ENCODE measurements at regions not wholly inside any gene's neighbourhood (a gene's known extent, or its start where the extent isn't known, plus 50 kb on each side); places are given as distances from the start of the nearest gene placed in this dataset.

DNA sequence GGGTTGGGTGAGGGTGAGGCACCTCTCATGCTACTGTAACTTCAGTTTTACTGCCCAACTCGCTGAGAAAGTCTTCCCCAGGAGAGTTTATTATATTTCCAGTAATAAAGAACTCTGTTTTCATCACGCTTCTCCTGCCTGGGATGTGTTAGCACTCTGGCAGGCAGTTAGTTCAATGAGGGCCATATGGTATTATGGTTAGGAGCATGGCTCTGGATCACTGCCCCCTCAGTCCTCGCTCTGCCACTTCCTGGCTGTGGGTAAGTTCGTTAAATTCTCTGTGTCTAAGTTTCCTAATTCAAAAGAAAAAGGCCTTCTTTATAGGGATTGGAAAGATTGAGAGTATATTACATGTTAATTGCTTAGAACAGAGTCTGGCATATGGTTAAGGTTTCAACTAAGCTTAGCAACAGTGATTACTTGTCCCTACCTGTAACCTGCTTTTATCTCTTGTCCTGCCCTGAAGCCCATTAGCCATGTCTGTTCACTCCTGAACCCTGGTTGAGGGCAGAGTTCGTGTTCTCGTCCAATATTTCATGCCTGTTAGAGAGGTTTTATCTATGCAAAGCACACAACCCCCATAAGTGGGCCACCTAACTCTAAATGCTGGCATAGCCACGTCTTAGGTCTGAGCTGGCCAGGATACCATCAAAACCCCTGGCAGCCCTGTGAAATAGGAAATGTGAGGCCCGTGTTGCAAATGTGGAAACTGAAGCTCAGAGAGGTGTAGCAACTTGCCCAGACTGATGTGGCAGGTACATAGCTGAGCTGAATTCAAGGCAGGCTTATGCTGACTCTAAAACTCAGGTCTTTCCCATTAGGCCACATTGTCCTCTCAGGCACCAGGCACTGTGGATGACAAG, 342.5 kb upstream of the JARID2 start:
- no peak for DNase-seq (ENCODE audit: low spot score)

DNA sequence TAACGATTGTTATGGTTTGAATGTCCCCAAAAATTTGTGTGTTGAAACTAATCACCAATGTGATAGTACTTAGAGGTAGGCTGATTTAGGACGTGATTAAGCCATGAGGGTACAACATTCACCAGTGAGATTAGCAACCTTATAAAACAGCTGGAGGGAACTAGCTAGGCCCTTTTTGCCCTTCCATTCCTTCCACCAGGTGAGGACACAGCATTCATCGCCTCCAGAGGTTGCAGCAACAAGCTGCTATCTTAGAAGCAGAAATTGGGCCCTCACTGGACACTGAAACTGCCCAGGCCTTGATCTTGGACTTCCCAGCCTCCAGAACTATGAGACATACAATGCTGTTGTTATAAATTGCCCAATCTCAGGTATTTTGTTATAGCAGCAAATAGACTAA, 340.7 kb upstream of the JARID2 start:
- no peak for DNase-seq (ENCODE audit: low spot score)

DNA sequence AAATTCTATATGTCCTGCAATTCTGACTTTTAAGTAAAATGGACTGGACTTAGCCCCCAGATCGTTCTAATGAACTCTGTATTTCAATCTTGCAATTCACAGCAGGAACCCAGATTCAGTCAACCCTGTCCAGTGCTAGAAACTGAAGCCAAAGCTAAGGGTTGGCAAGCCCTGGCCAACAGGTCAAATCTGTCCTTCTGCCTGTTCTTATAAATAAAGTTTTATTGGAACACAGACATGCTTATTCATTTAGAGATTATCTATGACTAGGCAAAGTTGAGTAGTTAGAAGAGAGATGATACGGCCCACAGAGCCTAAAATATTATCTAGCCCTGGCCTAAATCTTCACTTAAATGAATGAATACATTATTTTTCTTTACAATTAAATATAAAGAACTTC, 339.2 kb upstream of the JARID2 start:
- DNase-seq (ENCODE audit: low spot score) = no peak

DNA sequence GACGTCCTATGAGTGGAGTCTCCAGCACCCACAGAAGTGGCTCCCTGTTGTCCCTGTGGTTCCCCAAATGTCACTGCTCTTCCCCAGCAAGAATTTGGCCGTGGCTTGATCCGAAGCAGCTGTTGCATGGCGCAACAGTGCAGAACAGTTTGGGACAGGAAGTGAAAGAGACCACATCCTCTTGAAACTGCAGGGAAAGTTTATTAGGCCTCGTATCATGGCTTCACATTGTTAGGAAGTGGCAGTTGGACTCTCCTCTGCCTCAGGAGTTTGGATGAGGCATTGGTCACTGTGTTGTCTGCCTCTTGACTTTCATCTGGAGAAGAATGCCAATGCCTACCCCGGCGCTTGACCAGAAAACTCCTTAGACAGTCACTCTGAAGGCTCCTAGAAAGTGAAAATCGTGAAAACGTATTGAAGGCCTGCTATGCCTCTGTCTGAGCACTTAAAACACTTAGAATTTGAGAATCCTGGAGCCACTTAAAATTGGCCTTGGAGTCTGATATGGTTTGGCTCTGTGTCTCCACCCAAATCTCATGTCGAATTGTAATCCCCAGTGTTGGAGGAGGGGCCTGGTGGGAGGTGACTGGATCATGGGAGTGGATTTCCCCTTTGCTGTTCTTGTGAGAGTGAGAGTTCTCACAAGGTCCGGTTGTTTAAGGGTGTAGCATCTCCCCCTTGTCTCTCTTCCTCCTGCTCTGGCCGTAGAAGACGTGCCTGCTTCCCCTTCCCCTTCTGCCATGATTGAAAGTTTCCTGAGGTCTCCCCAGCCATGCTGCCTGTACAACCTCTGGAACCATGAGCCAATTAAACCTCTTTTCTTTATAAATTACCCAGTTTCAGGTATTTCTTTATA, 334.9 kb upstream of the JARID2 start:
- DNase-seq (ENCODE audit: low spot score) = peak; percentile 46

DNA sequence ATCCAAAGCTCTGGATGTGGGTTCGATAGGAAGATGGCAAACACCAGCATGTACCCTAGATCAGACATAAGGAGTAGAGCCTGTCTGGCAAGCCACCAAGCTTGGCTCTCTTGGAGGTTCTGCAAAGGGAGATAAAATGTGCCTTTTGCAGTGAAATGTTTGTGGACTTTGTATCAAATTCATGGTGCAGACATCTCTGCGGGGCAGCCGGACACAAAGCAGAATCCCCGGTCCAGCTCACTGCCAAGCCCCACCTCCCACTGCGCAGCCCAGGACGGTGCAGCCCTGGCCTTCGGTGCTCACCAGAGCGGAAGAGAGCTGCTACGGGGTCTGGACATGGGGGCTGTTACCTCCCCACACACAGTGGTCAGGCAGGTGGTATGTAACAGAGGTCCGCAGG, 333.6 kb upstream of the JARID2 start:
- peak; percentile 60 for DNase-seq (ENCODE audit: low spot score)

DNA sequence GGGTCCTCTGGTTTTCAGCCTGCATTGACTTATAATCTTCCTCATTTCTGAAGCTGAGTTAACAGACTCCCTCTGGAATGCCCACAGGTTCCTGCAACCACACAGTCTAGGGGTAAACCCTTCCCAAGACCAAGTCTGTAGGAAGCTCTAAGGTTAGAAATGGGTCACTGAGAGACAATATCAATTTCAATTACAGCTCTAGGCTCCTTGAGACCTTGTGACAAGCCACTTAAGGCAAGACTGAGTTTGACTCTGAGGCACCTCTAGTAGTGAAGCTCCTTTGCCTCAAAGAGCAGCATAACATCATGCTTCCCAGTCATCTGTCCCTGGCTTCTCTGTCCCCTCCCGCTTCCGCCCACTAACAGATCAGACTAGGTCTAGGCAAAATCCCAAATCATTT, 333.2 kb upstream of the JARID2 start:
- no peak for DNase-seq (ENCODE audit: low spot score)

DNA sequence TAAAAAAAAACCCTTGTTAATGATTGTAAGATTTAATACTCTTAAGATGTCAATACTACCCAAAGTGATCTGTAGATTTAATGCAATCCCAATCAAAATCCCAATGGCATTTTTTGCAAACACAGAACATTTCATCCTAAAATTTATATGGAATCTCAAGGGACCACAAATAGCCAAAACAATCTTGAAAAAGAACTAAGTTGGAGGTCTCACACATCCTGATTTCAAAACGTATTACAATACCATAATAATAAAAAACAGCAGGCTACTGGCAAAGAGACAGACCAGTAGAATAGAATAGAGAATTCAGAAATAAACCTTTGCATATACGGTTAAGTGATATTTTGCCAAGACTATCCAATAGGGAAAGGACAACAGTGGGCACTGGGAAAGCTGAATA, 331.9 kb upstream of the JARID2 start:
- DNase-seq (ENCODE audit: low spot score) = no peak

DNA sequence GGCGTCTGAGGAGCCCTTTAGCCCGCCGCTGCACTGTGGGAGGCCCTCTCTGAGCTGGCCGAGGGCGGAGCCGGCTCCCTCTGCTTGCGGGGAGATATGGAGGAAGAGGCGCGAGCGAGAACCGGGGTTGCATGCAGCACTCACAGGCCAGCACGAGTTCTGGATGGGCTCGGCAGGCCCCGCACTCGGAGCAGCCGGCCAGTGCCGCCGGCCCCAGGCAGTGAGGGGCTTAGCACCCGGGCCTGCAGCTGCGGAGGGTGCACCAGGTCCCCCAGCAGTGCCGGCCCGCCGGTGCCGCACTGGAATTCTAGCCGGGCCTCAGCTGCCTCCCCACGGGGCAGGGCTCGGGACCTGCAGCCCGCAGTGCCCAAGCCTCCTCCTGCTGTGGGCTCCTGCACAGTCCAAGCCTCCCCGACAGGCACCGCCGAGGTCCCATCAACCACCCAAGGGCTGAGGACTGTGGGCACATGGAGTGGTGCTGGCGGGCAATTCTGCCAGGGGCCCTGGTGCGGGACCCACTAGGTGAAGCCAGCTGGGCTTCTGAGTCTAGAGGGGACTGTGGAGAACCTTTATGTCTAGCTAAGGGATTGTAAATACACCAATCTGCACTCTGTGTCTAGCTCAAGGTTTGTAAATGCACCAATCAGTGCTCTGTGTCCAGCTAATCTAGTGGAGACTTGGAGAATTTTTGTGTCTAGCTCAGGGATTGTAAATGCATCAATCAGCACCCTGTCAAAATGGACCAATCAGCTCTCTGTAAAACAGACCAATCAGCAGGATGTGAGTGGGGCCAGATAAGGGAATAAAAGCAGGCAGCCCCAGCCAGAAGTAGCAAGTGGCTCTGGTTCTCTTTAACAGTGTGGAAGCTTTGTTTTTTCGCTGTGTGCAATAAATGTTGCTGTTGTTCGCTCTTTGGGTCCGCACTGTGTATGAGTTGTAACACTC, 329.7 kb upstream of the JARID2 start:
- DNase-seq (ENCODE audit: low spot score) = no peak

DNA sequence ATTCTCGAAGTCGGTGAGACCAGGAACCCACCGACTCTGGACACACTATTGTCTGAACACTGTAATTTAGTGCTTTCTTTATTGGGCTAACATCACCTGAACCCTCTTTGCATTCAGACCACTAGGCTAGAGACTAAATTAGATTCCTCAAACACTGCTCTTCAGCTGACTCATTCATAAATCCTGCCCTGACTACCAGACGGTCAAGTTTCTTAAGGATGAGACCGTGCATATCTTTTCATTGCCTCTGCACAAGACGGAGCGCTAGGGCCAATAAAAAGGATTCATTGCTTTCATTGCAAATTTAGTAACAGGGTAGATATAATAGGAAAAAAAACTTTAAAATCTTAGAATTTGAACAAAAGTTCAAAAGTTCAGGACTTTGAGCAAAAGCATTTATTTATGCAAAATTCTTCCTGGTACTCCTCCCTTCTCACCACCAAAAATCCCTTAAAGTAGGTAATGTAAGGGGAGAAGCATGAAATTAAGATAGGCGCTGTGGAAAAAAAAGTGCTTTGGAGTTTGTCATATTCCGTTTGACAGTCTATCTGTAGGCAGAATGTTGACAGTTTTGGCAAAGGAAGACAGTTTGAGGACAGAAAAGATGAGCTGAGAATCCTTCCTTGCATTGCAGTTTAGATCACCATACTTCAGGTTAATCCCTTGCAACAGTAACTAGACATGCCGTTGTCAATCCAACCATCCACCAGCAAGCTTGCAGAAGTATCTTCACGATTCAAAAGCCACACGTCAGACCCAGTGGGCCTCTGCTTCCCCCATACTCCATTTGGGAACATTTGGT, 328.6 kb upstream of the JARID2 start:
- peak; percentile 76 for DNase-seq (ENCODE audit: low spot score)

DNA sequence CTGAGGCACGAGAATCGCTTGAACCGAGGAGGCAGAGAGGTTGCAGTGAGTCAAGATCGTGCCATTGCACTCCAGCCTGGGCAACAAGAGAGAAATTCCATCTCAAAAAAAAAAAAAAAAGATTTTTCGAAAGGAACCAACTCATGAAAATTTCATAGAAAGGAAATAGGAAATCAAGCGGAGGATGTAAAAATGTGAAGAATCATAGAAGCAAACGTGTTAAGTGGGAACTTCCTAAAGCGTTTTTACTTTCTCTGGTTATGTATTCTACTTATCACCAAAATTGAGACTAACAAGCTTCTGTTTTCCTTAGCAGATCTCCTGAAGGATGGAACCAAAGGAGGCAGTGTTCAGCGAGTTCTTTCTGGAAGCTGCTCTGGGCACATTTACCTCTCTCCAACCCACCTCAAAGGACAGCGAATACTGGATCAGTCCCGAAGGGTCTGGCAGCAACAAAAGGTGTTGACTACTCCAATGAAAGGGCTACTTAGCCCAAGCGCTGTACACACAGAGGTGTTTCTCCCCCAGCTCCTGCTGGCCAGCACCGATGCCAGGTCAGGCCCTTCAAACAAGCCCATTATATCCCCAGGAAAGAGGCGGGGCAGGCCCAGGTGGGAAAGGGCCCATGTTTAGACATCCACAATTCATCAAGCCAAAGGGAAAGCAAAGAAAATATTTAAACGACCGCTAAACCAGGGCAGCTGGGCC, 327.5 kb upstream of the JARID2 start:
- DNase-seq (ENCODE audit: low spot score) = no peak

DNA sequence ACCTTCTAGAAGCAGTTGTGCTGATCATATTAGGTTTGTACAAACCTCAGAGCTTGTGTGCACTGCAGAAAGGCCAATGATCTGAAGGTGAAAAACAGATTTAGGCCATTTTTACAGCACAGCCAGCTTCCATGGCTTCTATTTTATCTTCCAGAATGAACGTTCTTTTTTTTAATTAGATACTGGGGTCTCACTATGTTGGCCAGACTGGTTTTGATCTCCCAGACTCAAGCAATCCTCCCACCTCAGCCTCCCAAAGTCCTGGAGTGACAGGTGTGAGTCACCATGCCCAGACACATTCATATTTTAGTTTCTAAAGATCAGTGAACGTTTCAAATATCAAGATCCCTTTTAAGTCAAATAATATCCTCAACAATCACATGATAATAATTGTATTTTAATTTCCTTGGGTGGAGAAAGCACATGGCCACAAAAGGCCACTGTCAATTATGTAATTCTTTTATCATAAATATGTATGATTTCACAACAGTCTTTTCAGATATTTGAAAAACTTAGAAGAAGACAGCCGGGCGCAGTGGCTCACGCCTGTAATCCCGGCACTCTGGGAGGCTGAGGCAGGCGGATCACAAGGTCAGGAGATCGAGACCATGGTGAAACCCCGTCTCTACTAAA, 326.7 kb upstream of the JARID2 start:
- DNase-seq (ENCODE audit: low spot score) = no peak

DNA sequence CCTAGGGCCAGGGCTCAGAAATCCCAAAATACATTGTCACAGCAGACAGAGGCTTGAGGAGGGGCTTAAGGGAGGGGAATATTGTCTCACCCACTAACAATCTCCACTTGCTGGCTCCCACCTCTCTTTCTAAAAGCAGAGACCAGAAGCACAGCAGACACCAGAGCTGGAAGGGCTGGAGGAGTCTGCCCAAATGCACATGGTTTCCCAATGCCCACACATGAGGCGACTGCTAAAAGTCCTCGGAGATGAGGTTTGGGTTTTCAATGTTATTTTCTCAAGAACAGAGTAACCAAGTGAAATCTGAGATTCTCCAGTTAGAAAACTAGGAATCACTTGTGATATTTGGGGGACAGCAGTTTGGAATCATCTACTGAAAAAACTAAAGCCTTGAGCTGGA, 325.6 kb upstream of the JARID2 start:
- DNase-seq (ENCODE audit: low spot score) = no peak

DNA sequence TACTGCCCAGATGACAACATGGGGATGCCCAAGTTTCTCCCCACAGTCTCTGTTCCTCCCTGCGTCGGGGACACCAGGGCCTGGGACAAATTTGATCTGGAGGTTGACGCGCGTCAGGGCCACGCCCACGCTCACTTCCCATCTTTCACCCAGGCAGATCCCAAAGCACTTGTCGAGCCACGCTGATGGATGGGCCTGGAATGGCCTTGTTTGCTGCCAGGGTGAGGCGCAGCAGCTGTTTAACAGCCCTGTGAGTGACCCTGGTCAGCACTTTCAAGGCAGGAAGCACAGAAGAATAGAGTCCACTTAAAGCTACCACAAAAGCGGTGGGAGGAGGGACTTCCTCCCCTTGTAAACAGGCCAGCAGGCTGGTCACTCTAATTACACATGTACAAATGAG, 324.7 kb upstream of the JARID2 start:
- DNase-seq (ENCODE audit: low spot score) = peak; percentile 40

DNA sequence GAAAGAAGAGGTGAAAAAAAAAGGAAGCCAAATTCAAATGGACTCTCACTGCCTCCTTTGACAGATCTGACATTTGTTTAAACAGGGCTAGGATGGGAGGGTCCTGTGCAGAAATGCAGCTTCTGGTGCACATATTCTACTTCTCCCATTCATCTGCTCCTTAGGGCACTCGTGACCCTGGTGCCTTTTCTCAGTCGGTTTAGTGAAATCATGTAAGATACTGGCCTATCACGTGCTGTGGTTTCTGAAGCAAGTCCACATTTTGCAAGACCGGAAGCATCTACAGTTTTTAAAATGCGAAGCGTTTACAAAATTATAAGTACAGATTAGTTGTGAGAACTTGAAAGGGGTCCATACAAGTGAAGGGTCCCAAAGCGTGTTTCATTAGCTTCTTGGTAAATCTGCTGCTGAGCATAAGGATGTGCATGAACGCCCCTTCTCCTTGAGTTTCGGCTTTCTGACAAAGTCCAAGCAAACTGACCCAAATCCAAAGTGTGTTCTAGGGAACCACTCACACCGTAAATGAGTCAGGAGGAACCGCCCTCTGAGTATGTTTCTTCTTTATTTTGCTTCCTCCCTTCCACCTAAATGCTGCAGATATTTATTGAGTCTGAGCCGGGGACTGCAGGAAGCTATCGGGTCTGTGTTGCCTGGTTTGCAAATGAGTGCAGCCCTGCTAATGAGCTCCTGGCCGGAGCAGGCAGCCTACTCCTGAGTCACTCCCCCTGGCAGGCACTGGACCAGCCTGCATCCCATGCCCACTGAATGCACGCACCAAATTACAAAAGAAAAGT, 323.8 kb upstream of the JARID2 start:
- DNase-seq (ENCODE audit: low spot score) = peak; percentile 22

DNA sequence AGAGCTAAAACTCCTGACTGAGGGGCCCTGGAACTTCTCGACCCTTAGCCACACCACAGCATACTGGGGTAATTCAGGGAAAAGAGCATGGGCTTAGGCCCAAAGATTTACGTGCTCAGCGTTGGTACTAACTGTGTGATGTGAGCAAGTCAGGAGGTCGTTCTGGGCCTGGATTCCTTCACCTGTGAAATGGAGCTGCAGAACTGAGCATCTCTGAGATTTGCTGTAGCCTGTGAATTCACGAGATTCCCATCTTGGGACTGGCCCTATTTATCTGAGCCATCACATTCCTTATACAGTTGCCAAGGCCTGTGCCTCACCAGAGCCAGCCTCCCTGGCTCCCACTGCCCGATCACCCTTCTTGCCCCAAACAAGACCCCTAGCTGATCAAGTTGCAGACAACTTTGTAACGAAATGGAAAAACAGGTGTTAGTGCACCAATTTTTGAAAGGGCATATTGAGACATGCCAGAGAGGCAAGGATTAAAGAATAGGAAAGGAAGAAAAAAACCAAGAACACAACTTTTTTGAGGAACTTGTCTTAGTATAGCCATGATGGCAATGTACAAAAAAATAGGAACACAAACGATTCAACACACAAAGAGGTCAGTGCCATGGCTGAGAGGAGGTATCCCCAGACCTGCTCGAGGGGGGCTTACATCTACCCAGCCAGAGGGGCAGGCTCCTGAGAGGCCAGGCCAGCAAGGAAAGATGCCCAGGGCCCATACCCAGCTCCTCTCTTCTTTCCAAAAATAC, 323.0 kb upstream of the JARID2 start:
- DNase-seq (ENCODE audit: low spot score) = no peak

DNA sequence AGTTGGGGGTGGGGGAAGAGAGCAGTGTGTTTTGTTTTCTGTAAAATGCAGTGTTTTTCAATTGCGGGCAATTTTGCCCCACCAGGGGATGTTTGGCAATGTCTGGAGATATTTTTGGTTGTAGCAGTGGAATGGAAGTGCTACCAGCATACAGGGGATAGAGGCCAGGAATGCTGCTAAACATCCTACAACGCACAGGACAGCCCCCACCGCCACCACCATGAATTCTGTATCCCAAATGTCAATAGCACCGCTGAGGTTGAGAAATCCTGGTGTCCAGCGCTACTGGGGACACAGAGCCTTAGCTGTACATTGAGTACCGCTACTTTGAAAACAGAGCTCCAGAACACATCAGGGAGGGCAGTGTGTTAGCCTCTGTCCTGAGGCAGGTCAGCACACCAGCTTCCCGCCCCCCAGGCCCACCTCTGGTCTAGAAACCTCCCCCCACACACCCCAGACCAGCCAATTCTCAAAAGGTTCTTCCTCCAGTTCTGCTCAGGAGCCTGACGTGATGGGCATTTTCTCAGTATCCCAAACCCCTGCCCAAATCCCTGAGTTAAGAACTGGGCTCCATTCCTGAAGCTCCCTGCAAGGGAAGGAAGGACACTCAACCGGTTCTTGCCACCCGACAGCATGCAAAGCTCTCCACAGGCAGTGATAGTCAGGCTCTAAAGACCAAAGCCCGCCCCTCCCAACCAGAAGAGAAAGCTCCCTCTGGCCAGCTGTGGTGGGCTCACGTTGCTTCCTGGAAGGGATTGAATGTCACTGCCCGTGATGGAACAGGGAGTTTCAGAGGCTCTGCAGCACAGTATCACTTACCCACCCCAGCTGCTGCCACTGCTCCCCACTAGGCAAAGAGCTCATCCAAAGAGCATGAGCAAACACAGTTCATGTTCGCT, 321.5 kb upstream of the JARID2 start:
- peak; percentile 28 for DNase-seq (ENCODE audit: low spot score)
